ENCODE measurements at regions not wholly inside any gene's neighbourhood (a gene's known extent, or its start where the extent isn't known, plus 50 kb on each side); places are given as distances from the start of the nearest gene placed in this dataset.

GRCh38 chr10:131444862-131445461, 133.4 kb upstream of the TCERG1L start (continued):
- TF ChIP-seq FOS (IDR thresholded peaks at IDR 0.05; ENCODE audit: borderline replicate concordance, extremely low read depth, insufficient read length) (no peak), RB1 (IDR thresholded peaks at IDR 0.05; ENCODE audit: borderline replicate concordance) (no peak)

- no TSS peak for BruUV-seq (replicated peaks)
- no peaks in the 10 kb centered on the region for H3K36me3 ChIP-seq (ENCODE audit: control insufficient read depth in 2 of 2, insufficient read depth in 2 of 2, low read length in 1 of 2)
- H3K4me2 ChIP-seq (ENCODE audit: control insufficient read depth, insufficient read depth), result no peak overlapping the region
- no peak for ATAC-seq
- H3K9ac ChIP-seq (ENCODE audit: control insufficient read depth, insufficient read depth, low read length), result no peak overlapping the region
- TF ChIP-seq SMARCA5 (IDR thresholded peaks at IDR 0.05), result no peak
- no peak for TF ChIP-seq RAD51 (IDR thresholded peaks at IDR 0.05)
- TF ChIP-seq ELK1 (IDR thresholded peaks at IDR 0.05; ENCODE audit: low read depth, low read length), result no peak
- no peak for TF ChIP-seq RCOR1 (conservative IDR thresholded peaks at IDR 0.05; ENCODE audit: low read depth, low read length)
- TF ChIP-seq TCF7 (IDR thresholded peaks at IDR 0.05; ENCODE audit: borderline replicate concordance), result no peak
- TF ChIP-seq SREBF2 (IDR thresholded peaks at IDR 0.05; ENCODE audit: low read length), result no peak
- TF ChIP-seq CBX5 (IDR thresholded peaks at IDR 0.05; ENCODE audit: low read depth), result no peak
- no peak for TF ChIP-seq SUZ12 (IDR thresholded peaks at IDR 0.05; ENCODE audit: unreplicated experiment)
- no peak for TF ChIP-seq ATF2 (IDR thresholded peaks at IDR 0.05; ENCODE audit: low read length)
- no peak for TF ChIP-seq ZBTB4 (CRISPR knock-in tag; IDR thresholded peaks at IDR 0.05)
- TF ChIP-seq TARDBP (IDR thresholded peaks at IDR 0.05; ENCODE audit: borderline replicate concordance), result no peak
- TF ChIP-seq KDM1A (IDR thresholded peaks at IDR 0.05; ENCODE audit: borderline replicate concordance), result no peak
- TF ChIP-seq NRF1 (conservative IDR thresholded peaks at IDR 0.05; ENCODE audit: low read depth, low read length), result no peak
- TF ChIP-seq ZZZ3 (IDR thresholded peaks at IDR 0.05; ENCODE audit: control insufficient read depth, insufficient read length, low read depth), result no peak
- TF ChIP-seq CBX3 (IDR thresholded peaks at IDR 0.05; ENCODE audit: borderline replicate concordance, low read depth), result no peak
- TF ChIP-seq NR2F1 (conservative IDR thresholded peaks at IDR 0.05), result no peak
- TF ChIP-seq ASH2L (IDR thresholded peaks at IDR 0.05; ENCODE audit: borderline replicate concordance, low read depth), result no peak
- no peak for TF ChIP-seq RELA (IDR thresholded peaks at IDR 0.05; ENCODE audit: borderline replicate concordance, partially characterized antibody)
- no peak for TF ChIP-seq SRF (IDR thresholded peaks at IDR 0.05; ENCODE audit: low read depth in 2 of 2, low read length in 2 of 2)
- ChIA-PET SMC1A (ENCODE audit: uncharacterized antibody, unreplicated experiment) (no interaction called here), POLR2A (no interaction called here), RAD21 (ENCODE audit: unreplicated experiment) (no interaction called here), CTCF (no interaction called here)
- H2AFZ ChIP-seq (ENCODE audit: control insufficient read depth, low read depth, low read length), result no peak overlapping the region
- H3K4me3 ChIP-seq, result no peak overlapping the region
- H3K9me3 ChIP-seq (replicated peaks; ENCODE audit: control insufficient read depth, insufficient read depth, low read length), result no peaks in the 10 kb centered on the region
- H3K4me1 ChIP-seq (ENCODE audit: control insufficient read depth, insufficient read depth, low read length), result no peaks in the 10 kb centered on the region
- WGBS (ENCODE audit: insufficient coverage, insufficient replicate concordance, low lambda C conversion rate, missing lambda C conversion rate), result 46% methylated on average over 8 of the region's 8 CpGs
- intact Hi-C loops (cut with micrococcal nuclease; ENCODE audit: unreplicated experiment) (no loop called here), in situ Hi-C loops (cut with MboI) (no loop called here)
- no peak for FAIRE-seq
- no peaks in the 10 kb centered on the region for H3K79me2 ChIP-seq (ENCODE audit: control insufficient read depth, insufficient read depth, low read length)
- no peaks in the 10 kb centered on the region for H3K27me3 ChIP-seq (replicated peaks in 1 of 2; ENCODE audit: control insufficient read depth in 2 of 2, insufficient read depth in 2 of 2, low read length in 1 of 2)
- no peak overlapping the region for H3K27ac ChIP-seq (ENCODE audit: control insufficient read depth, insufficient read depth)
- DNase-seq (ENCODE audit: low read depth, low spot score), result no peak
- no peaks in the 10 kb centered on the region for H4K20me1 ChIP-seq (ENCODE audit: control insufficient read depth, insufficient read depth)
Measured at GRCh38 chr10:131445623-131446022, 134.1 kb upstream of the TCERG1L start.
